Duodenal mucosa (tissue), 2 donors: ENCODE measurements at regions not wholly inside any gene's neighbourhood (a gene's known extent, or its start where the extent isn't known, plus 50 kb on each side); places are given as distances from the start of the nearest gene placed in this dataset.
A peak's percentile ranks its signal among the peaks of the same experiment; 100 is the strongest.

Experiments
- H3K27ac ChIP-seq: one replicate; pipeline ENCODE4 v1.7.0; 2013; ENCODE audit warnings: low read depth, low read length
- H3K27me3 ChIP-seq, 2 donors: one replicate each; pipeline ENCODE4 v1.7.0; 2013; ENCODE audit warnings: low read length in 2 of 2, control low read depth in 1 of 2; ENCODE audit not compliant: insufficient read depth in 2 of 2, control insufficient read depth in 1 of 2
- H3K36me3 ChIP-seq, 2 donors: one replicate each; pipeline ENCODE4 v1.7.0; 2013; ENCODE audit warnings: low read length in 2 of 2, control low read depth in 1 of 2; ENCODE audit not compliant: insufficient read depth in 2 of 2, control insufficient read depth in 1 of 2
- H3K4me1 ChIP-seq, 2 donors: one replicate each; pipeline ENCODE4 v1.7.0; 2013; ENCODE audit warnings: low read length in 2 of 2, control low read depth in 1 of 2; ENCODE audit not compliant: insufficient read depth in 2 of 2, control insufficient read depth in 1 of 2
- H3K4me3 ChIP-seq, 2 donors: one replicate each; pipeline ENCODE4 v1.7.0; 2013; ENCODE audit warnings: low read length in 2 of 2, low read depth in 1 of 2
- H3K9ac ChIP-seq, 2 donors: one replicate each; pipeline ENCODE4 v1.7.0; 2013; ENCODE audit warnings: low read length in 2 of 2, low read depth in 1 of 2
- H3K9me3 ChIP-seq, 2 donors: one replicate each; pipeline ENCODE4 v1.7.0; 2013; ENCODE audit warnings: low read length in 2 of 2, control low read depth in 1 of 2; ENCODE audit not compliant: control insufficient read depth in 1 of 2

DNA sequence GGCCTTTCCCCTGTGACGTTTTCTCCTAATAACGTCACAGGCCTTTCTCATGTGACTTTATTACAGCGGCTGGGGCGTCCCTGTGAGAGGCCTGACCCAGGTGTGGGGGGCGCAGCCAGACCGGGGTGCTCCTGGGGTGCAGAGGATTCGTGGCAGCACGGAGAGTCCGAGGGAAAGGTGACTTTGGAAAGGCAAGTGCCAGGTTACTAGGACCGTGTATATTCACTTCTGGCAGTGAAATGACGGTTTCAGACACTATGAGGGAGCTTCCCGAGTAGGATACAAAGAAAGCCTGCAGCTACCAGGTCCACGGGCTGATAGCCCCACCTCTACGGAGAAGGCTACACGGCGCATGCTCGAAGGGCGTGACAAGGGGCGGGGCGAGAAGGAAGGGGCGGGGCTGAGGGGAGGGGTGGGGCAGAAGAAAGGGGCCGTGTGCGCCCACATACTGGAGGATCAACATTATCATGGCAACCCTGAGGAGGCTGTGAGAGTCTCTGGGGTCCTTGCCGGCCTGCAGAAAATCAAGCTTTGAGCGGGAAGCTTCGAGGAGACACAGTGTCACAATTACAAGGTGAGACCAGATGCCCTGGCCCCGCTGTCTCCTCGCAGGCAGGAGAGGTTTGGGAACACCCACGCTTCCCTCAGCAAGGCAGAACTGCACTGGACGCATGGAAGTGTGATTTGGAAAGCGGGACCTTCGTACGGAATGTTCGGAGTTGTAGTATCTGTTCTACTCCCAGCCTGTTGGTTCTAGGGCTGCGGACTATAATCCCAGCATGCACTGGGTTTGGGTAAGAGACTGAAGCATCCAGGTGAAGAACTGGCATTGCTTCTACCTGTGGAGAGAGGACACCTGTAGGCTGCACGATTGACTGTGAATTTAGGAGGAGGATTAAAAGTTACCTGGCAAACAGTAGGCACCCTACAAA is 54.4 kb upstream of the ZNF337 start:
- H3K27me3 ChIP-seq: no peaks in the 10 kb centered on the region
- H3K36me3 ChIP-seq: no peaks in the 10 kb centered on the region
- no peak overlapping the region for H3K27ac ChIP-seq
- no peaks in the 10 kb centered on the region for H3K9me3 ChIP-seq
- H3K4me3 ChIP-seq: peak overlapping the region; percentile 78 to 84
- peak overlapping the region; percentile 47 to 66 for H3K9ac ChIP-seq
- H3K4me1 ChIP-seq: peaks cover 0 to 3% of the 10 kb centered on the region in 2 donors

DNA sequence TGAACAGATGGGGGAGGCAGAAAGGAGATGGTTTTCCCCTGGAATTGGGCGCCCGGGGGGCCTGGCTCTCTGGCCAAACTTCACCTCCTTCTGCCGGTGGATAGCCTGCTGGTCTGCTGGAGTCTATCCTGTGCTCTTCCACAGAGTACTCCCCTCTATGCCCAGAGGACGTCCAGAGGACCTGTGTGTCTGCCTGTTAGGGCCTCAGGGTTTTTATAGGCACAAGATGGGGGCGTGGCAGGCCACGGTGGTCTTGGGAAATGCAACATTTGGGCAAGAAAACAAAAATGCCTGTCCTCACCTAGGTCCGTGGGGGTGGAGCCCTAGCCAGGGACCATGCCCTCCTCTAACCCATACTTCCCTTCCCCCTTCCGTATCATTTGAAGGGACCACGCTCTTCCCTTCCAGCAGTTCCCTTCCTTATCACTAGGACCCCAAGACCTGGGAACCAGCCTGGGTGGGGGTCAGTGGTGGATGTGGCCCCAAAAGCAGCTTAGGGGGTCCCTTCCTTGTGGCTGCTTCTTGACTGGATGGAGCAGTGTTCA is 53.6 kb upstream of the ZNF337 start:
- peak overlapping the region in 1 of 2 donors; percentile 66 for H3K9ac ChIP-seq
- peaks cover 0 to 3% of the 10 kb centered on the region in 2 donors for H3K4me1 ChIP-seq
- no peaks in the 10 kb centered on the region for H3K27me3 ChIP-seq
- no peaks in the 10 kb centered on the region for H3K9me3 ChIP-seq
- no peak overlapping the region for H3K27ac ChIP-seq
- H3K36me3 ChIP-seq: no peaks in the 10 kb centered on the region
- H3K4me3 ChIP-seq: peak overlapping the region; percentile 78 to 84

DNA sequence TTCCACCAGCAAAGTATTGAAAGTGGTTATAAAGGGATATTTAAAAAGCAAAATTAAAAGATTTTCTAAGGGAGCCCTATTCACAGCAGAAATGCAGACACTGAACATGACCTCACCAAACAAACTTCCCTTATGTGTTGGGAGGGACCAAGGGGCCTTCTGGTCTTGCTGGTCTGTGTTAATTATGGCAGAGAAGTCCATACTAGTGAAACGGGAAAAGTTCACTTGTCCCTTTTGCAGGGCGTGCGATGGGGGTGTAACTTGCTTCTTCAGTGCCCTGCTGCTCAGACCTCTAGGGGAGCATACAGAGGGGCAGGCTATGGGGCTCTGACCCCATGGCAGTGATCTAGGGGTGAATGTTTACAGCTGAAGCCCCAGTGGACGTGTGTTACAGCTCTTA is 53.0 kb upstream of the ZNF337 start:
- H3K27ac ChIP-seq: no peak overlapping the region
- no peaks in the 10 kb centered on the region for H3K36me3 ChIP-seq
- no peaks in the 10 kb centered on the region for H3K9me3 ChIP-seq
- no peaks in the 10 kb centered on the region for H3K27me3 ChIP-seq
- no peak overlapping the region for H3K4me3 ChIP-seq
- peaks cover 0 to 3% of the 10 kb centered on the region in 2 donors for H3K4me1 ChIP-seq
- no peak overlapping the region for H3K9ac ChIP-seq
